ENCODE measurements at regions not wholly inside any gene's neighbourhood (a gene's known extent, or its start where the extent isn't known, plus 50 kb on each side); places are given as distances from the start of the nearest gene placed in this dataset.

- ChIA-PET CTCF (no interaction called here), POLR2A (no interaction called here)
- H3K27me3 Mint-ChIP-seq (ENCODE audit: low read depth) = peaks cover 44% of the 10 kb centered on the region
- H3K4me1 Mint-ChIP-seq (ENCODE audit: low read depth) = no peaks in the 10 kb centered on the region
- no peak overlapping the region for H3K27ac Mint-ChIP-seq
- DNase-seq = no peak
- H3K36me3 Mint-ChIP-seq (ENCODE audit: low read depth) = no peaks in the 10 kb centered on the region
- no peaks in the 10 kb centered on the region for H3K9me3 Mint-ChIP-seq (ENCODE audit: insufficient read depth)
- H3K4me3 Mint-ChIP-seq = no peak overlapping the region
- no peak for ATAC-seq
Observed at GRCh38 chr7:26052706-26053105, 99.3 kb upstream of the NFE2L3 start.

GRCh38 chr7:26054386-26054785 lies 97.6 kb upstream of the NFE2L3 start:
- H3K4me1 Mint-ChIP-seq (ENCODE audit: low read depth) = no peaks in the 10 kb centered on the region
- H3K9me3 Mint-ChIP-seq (ENCODE audit: insufficient read depth) = no peaks in the 10 kb centered on the region
- ATAC-seq (no peak), DNase-seq (no peak)
- H3K27me3 Mint-ChIP-seq (ENCODE audit: low read depth) = peaks cover 38% of the 10 kb centered on the region
- CTCF ChIA-PET = interaction anchor here (1.5 kb wide), 1 partner anchor 162 kb away, joined by 7 read pairs; no protein-coding TSS in a partner anchor
- H3K36me3 Mint-ChIP-seq (ENCODE audit: low read depth) = no peaks in the 10 kb centered on the region
- H3K27ac Mint-ChIP-seq = no peak overlapping the region
- POLR2A ChIA-PET = no interaction called here
- H3K4me3 Mint-ChIP-seq = no peak overlapping the region

- CTCF ChIA-PET = no interaction called here
- H3K4me1 Mint-ChIP-seq (ENCODE audit: low read depth) = no peaks in the 10 kb centered on the region
- no peak overlapping the region for H3K4me3 Mint-ChIP-seq
- POLR2A ChIA-PET = no interaction called here
- H3K27ac Mint-ChIP-seq = no peak overlapping the region
- DNase-seq (no peak), ATAC-seq (no peak)
- H3K27me3 Mint-ChIP-seq (ENCODE audit: low read depth) = peaks cover 35% of the 10 kb centered on the region
- H3K9me3 Mint-ChIP-seq (ENCODE audit: insufficient read depth) = no peaks in the 10 kb centered on the region
- H3K36me3 Mint-ChIP-seq (ENCODE audit: low read depth) = no peaks in the 10 kb centered on the region
Observed at GRCh38 chr7:26055241-26055640, 96.8 kb upstream of the NFE2L3 start.

DNA sequence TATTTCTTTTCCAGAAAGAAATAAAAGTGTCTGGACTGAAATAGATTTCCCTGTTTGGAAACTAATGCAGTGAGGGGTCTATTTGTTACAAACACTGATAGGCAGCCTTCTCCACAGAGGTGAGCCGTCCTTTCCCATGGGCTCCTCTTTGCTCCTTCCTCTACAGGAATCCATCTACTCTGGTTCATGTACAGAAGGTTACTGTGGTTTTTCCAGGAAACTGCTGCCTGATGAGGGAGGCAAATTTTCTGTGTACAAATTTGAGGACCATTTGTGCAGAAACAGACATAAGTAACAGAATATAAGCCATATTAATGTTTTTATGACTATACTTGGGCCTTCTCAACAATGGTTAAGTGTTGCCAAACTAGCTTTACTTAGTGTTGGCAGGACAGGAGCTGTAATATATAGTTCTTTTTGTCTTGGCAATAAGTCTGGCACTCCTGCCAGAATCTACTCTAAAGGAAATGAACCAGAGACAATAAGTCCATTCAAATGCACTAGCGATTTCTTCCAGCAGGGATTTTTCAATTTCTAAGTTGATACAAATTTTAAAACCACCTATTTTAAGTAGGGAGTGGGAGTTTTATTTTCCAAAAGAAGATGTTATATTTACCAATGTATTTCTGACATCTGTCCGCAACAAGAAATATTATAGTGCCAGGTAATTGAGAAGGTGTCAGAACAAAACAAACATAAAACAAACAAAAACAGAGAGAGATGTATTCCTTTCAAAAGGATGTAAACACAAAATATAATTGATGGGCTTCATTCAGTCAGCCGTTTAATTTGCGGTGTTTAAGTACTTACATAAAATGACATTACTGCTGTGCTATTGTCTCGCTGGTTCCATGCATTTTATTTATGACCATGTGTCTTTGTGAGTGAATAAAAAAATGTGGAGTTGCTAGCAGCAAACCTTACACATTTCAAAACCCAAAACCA lies 91.0 kb upstream of the NFE2L3 start:
- H3K4me1 Mint-ChIP-seq (ENCODE audit: low read depth) = peaks cover 13% of the 10 kb centered on the region
- no peak for DNase-seq
- ATAC-seq = no peak
- H3K9me3 Mint-ChIP-seq (ENCODE audit: insufficient read depth) = no peaks in the 10 kb centered on the region
- no peaks in the 10 kb centered on the region for H3K36me3 Mint-ChIP-seq (ENCODE audit: low read depth)
- H3K27me3 Mint-ChIP-seq (ENCODE audit: low read depth) = peaks cover 13% of the 10 kb centered on the region
- POLR2A ChIA-PET = no interaction called here
- no peak overlapping the region for H3K27ac Mint-ChIP-seq
- CTCF ChIA-PET = interaction anchor here (0.9 to 5.9 kb wide), 6 partner anchors 9 to 167 kb away, joined by 3 to 65 read pairs (median 4); no protein-coding TSS in a partner anchor
- H3K4me3 Mint-ChIP-seq = no peak overlapping the region

DNA sequence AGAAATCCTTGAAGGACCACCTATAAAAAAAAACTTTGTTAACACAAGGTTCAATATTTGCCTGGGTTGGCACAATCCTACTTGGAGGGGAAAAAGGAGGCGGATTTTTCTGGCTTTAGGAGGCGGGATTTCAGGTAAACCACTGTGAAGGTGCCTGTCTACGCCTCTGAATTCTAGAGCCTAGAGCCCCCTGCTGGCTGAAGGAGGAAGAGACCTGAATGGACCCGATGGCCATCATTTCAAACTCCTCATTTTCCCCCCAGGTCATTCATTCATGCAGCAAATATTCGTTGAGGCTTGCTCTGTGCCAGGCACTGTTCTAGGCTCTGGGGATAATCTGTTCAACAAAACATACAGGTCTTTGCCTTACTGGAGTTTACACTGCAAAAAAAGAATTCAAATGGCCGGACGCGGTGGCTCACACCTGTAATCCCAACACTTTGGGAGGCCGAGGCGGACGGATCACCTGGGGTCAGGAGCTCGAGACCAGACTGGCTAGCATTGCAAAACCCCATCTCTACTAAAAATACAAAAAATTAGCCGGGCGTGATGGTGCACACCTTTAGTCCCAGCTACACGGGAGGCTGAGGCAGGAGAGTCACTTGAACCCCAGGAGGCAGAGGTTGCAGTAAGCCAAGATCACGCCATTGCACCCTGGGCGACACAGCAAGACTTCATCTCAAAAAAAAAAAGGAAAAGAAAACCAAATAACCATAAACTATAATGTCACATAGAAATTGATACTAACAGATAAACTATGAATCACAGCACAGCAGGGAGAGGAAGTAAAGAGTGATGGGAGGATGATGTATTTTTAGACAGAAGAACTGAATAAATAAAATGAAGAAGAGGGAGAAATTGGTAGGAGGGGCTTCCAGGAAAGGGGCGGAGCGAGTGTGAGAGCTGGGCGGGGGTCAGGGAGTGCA lies 90.1 kb upstream of the NFE2L3 start:
- peaks cover 19% of the 10 kb centered on the region for H3K27me3 Mint-ChIP-seq (ENCODE audit: low read depth)
- H3K36me3 Mint-ChIP-seq (ENCODE audit: low read depth) = no peaks in the 10 kb centered on the region
- ChIA-PET CTCF (interaction anchor here (0.8 to 3.8 kb wide), 6 partner anchors 17 to 303 kb away, joined by 3 to 59 read pairs (median 4); no protein-coding TSS in a partner anchor), POLR2A (no interaction called here)
- no peaks in the 10 kb centered on the region for H3K9me3 Mint-ChIP-seq (ENCODE audit: insufficient read depth)
- DNase-seq = peak; percentile 79
- peak; percentile 84 for ATAC-seq
- H3K4me3 Mint-ChIP-seq = no peak overlapping the region
- H3K4me1 Mint-ChIP-seq (ENCODE audit: low read depth) = peaks cover 13% of the 10 kb centered on the region
- H3K27ac Mint-ChIP-seq = no peak overlapping the region

DNA sequence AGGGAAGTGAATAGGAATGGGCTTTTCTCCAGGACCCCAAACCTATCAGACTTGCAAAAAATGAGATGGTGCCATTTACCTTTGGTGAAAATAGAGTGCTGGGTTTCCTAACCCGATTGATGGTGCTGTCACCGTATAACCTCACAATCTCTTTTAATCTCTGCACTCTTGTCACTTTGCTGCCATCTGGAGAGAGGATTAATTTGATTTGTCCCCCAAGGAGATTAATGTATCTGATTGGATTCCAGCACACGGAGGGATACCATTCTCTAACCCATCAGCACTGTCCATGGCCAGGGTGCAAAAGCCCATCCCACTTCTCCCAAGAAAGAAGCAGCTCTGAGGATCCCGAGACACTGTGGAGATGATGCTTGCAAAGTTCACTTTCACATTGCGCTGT lies 86.3 kb upstream of the NFE2L3 start:
- ChIA-PET POLR2A (no interaction called here), CTCF (interaction anchor here (0.8 kb wide), 1 partner anchor 173 kb away, joined by 4 read pairs; no protein-coding TSS in a partner anchor)
- DNase-seq (no peak), ATAC-seq (no peak)
- Mint-ChIP-seq H3K27ac (no peak overlapping the region), H3K36me3 (ENCODE audit: low read depth) (no peaks in the 10 kb centered on the region), H3K9me3 (ENCODE audit: insufficient read depth) (no peaks in the 10 kb centered on the region), H3K4me1 (ENCODE audit: low read depth) (peaks cover 12% of the 10 kb centered on the region), H3K27me3 (ENCODE audit: low read depth) (peaks cover 24% of the 10 kb centered on the region), H3K4me3 (no peak overlapping the region)

GRCh38 chr7:26066736-26067135 lies 85.3 kb upstream of the NFE2L3 start:
- DNase-seq (no peak), ATAC-seq (no peak)
- Mint-ChIP-seq H3K36me3 (ENCODE audit: low read depth) (no peaks in the 10 kb centered on the region), H3K4me1 (ENCODE audit: low read depth) (peaks cover 1% of the 10 kb centered on the region), H3K27me3 (ENCODE audit: low read depth) (peaks cover 27% of the 10 kb centered on the region), H3K4me3 (no peak overlapping the region), H3K27ac (no peak overlapping the region), H3K9me3 (ENCODE audit: insufficient read depth) (no peaks in the 10 kb centered on the region)
- POLR2A ChIA-PET = no interaction called here
- CTCF ChIA-PET = interaction anchor here (1.2 kb wide), 1 partner anchor 298 kb away, joined by 3 read pairs; no protein-coding TSS in a partner anchor

- Mint-ChIP-seq H3K36me3 (ENCODE audit: low read depth) (no peaks in the 10 kb centered on the region), H3K4me1 (ENCODE audit: low read depth) (no peaks in the 10 kb centered on the region), H3K27me3 (ENCODE audit: low read depth) (peaks cover 33% of the 10 kb centered on the region), H3K27ac (no peak overlapping the region), H3K9me3 (ENCODE audit: insufficient read depth) (no peaks in the 10 kb centered on the region), H3K4me3 (no peak overlapping the region)
- ChIA-PET CTCF (interaction anchor here (0.6 to 1.6 kb wide), 7 partner anchors 9 to 300 kb away, joined by 3 to 13 read pairs (median 4); no protein-coding TSS in a partner anchor), POLR2A (no interaction called here)
- DNase-seq (no peak), ATAC-seq (no peak)
Observed at GRCh38 chr7:26070290-26070689, 81.7 kb upstream of the NFE2L3 start.

DNA sequence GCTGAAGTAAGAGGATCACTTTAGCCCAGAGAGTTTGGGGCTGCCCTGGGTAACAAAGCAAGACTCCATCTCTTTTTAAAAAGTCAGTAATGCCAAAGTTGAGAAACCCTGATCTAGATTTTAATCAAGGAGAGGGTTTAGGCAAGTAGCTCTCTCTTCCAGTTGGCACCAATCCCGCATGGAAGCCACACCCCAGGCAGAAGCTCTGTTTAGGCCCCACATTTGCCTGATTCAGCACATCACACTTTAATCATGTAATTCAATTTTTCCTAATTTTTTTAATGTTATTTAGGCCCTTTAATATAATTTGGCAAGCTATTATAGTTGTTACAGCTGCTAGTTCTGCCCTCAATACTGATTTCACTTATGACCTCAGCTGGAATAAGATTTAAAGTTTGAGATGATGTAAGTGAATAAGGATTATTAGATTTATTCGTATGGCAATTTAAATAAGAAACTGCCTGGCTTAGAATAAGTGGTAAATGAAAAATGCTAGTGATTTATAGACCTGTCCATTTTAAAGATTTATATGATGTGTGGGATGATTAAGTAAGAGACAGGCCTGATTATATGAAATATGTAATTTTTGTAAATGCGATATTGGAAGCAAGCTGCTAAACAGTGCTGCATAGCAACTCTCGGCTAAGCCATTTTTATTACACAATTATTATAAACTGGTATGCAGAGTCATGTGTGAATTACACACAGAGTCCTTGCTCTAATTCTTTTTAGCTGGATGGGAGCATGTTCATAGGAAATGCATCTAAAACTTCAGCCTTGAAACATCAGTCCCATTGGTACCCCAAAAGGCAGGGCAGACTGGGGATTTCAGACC lies 80.2 kb upstream of the NFE2L3 start:
- CTCF ChIA-PET = interaction anchor here (0.7 to 2.2 kb wide), 3 partner anchors 19 to 297 kb away, joined by 3 to 10 read pairs (median 3); no protein-coding TSS in a partner anchor
- ATAC-seq (no peak), DNase-seq (no peak)
- Mint-ChIP-seq H3K4me1 (ENCODE audit: low read depth) (no peaks in the 10 kb centered on the region), H3K27ac (no peak overlapping the region), H3K27me3 (ENCODE audit: low read depth) (peaks cover 27% of the 10 kb centered on the region), H3K36me3 (ENCODE audit: low read depth) (no peaks in the 10 kb centered on the region), H3K9me3 (ENCODE audit: insufficient read depth) (no peaks in the 10 kb centered on the region), H3K4me3 (no peak overlapping the region)
- POLR2A ChIA-PET = interaction anchor here (0.6 kb wide), 1 partner anchor 223 kb away, joined by 3 read pairs; no protein-coding TSS in a partner anchor

GRCh38 chr7:26073041-26073440 lies 79.0 kb upstream of the NFE2L3 start:
- ATAC-seq (no peak), DNase-seq (no peak)
- Mint-ChIP-seq H3K4me3 (no peak overlapping the region), H3K27me3 (ENCODE audit: low read depth) (peaks cover 29% of the 10 kb centered on the region), H3K36me3 (ENCODE audit: low read depth) (no peaks in the 10 kb centered on the region), H3K9me3 (ENCODE audit: insufficient read depth) (no peaks in the 10 kb centered on the region), H3K4me1 (ENCODE audit: low read depth) (no peaks in the 10 kb centered on the region), H3K27ac (no peak overlapping the region)
- ChIA-PET CTCF (interaction anchor here (0.7 to 2.2 kb wide), 4 partner anchors 12 to 180 kb away, joined by 3 to 10 read pairs (median 4); no protein-coding TSS in a partner anchor), POLR2A (interaction anchor here (0.7 kb wide), 1 partner anchor 127 kb away, joined by 3 read pairs; no protein-coding TSS in a partner anchor)

GRCh38 chr7:26074919-26075318 lies 77.1 kb upstream of the NFE2L3 start:
- POLR2A ChIA-PET = no interaction called here
- CTCF ChIA-PET = no interaction called here
- H3K27me3 Mint-ChIP-seq (ENCODE audit: low read depth) = peaks cover 35% of the 10 kb centered on the region
- ATAC-seq (no peak), DNase-seq (no peak)
- no peak overlapping the region for H3K4me3 Mint-ChIP-seq
- peaks cover 11% of the 10 kb centered on the region for H3K4me1 Mint-ChIP-seq (ENCODE audit: low read depth)
- no peaks in the 10 kb centered on the region for H3K36me3 Mint-ChIP-seq (ENCODE audit: low read depth)
- H3K27ac Mint-ChIP-seq = no peak overlapping the region
- no peaks in the 10 kb centered on the region for H3K9me3 Mint-ChIP-seq (ENCODE audit: insufficient read depth)
